SKM-1 treated with dmso at 0.1 percent for 144 hours (cell line): ENCODE measurements at regions not wholly inside any gene's neighbourhood (a gene's known extent, or its start where the extent isn't known, plus 50 kb on each side); places are given as distances from the start of the nearest gene placed in this dataset.

Source experiments
- DNase-seq: peaks from one replicate; lab custom pipeline; 2025; ENCODE audit not compliant: unreplicated experiment; lab: John Stamatoyannopoulos, UW

DNA sequence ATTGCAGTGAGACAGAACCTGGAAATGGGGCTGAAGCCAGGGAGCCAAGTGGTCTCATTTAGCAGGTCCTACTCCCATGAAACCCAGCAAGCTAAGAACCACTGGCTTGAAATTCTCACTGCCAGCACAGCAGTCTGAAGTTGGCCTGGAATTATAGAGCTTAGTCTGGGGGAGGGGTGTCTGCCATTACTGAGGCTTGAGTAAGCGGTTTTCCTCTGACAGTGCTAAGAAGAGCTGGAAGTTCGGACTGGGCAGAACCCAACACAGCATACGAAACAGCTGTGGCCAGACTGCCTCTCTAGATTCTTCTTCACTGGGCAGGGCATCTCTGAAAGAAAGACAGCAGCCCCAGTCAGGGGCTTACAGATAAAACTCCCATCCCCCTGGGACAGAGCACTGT is 305.7 kb upstream of the SETBP1 start:
- no peak for DNase-seq

- DNase-seq, result no peak
Measured at GRCh38 chr18:44386401-44386800, 294.3 kb upstream of the SETBP1 start.

GRCh38 chr18:44388329-44388728 is 292.4 kb upstream of the SETBP1 start:
- DNase-seq, result no peak

DNA sequence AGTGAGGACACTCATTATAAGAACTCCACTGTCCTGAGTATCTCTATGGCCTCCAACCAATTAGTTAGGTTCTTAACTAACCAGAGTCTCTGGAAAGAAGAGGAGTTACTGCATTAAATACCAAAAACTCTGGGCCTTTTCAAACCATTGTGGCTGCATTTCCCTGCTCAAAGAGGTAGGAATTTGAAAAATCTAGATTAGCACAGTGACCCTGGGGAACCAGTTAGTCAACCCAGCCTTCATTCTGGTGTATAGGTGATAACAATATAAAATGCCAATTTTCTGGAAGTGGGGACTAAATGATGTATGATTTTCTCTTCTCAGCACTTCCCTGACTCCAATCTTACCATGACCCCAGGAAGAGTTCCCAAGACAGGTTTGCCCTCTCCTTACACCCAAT is 287.8 kb upstream of the SETBP1 start:
- DNase-seq, result no peak

GRCh38 chr18:44393406-44393805 is 287.3 kb upstream of the SETBP1 start:
- DNase-seq, result no peak

DNA sequence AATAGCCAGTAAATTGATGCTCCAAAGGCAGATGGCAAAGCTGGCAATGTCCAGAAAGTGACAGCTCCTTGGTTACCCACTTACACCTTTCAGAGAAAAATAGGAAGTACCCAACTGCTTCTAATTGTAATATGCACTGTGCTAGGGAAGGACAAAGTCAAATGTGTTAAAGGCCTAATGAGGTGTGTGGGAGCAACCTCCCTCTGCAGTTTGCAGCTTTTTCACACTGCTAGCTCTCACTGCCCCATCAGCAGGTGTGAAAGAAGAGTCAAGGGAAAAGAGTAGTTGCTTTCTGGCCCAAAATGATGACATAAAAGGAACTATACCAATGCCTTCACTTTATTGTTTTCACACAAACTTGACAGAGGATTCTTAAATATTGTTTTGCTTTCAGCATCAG is 284.1 kb upstream of the SETBP1 start:
- no peak for DNase-seq

GRCh38 chr18:44409071-44409470 is 271.6 kb upstream of the SETBP1 start:
- no peak for DNase-seq

DNA sequence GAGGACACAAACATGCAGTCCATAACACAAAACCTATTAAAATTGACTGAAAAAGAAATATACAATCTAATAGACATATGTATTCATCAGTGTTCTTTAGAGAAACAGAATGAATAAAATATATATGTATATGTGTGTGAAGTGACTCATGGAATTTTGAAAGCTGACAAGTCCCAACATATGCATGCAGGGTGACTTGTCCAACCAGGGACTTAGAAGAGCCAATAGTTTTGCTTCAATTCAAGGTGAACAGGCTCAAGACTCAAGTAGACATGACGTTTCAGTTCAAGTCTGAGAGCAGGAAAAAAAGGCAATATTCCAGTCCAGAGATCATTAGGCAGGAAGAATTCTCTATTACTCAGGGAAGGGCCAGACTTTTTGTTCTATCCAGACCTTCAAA is 271.2 kb upstream of the SETBP1 start:
- DNase-seq, result no peak

- DNase-seq, result no peak
Measured at GRCh38 chr18:44410740-44411139, 269.9 kb upstream of the SETBP1 start.

- no peak for DNase-seq
Measured at GRCh38 chr18:44411262-44411905, 269.3 kb upstream of the SETBP1 start.

DNA sequence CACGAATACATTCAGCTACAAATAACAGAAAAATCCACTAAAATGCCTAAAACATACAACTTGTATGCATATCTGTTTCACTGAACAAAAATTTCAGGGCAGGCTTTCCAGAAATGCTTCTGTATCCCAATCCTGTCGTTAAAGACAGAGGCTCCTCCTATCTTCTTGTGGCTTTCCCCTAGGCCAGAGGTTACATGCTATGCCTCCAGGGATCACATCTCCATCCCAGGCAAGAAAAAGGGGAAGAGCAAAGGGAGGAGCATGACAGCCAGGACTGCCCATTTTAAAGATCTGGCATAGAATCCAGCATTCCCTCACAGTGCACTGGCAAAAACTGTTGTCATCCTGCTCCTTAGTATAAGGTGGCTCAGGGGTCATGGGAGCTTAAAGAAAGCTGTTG is 268.7 kb upstream of the SETBP1 start:
- DNase-seq, result no peak

- no peak for DNase-seq
Measured at GRCh38 chr18:44423814-44424644, 256.7 kb upstream of the SETBP1 start.

GRCh38 chr18:44424645-44425035 is 256.0 kb upstream of the SETBP1 start:
- DNase-seq, result no peak

DNA sequence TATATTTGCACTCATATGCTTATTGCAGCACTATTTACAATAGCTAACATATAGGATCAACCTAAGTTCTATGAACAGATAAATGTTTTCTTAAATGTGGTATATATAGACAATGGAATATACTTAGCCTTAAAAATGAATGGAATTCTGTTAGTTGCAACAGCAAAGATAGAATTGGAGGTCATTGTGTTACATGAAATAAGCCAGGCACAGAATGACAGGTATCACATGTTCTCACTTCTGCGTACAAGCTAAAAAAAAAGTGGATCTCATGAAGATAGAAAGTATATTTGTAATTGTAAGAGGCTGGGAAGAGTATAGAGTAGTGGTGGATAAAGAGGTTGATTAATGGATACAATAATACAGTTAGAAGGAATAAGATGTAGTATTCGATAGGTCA is 255.5 kb upstream of the SETBP1 start:
- no peak for DNase-seq

- DNase-seq, result no peak
Measured at GRCh38 chr18:44437603-44438002, 243.1 kb upstream of the SETBP1 start.

- DNase-seq, result no peak
Measured at GRCh38 chr18:44450226-44450625, 230.5 kb upstream of the SETBP1 start.

- DNase-seq, result no peak
Measured at GRCh38 chr18:44452346-44452745, 228.3 kb upstream of the SETBP1 start.

DNA sequence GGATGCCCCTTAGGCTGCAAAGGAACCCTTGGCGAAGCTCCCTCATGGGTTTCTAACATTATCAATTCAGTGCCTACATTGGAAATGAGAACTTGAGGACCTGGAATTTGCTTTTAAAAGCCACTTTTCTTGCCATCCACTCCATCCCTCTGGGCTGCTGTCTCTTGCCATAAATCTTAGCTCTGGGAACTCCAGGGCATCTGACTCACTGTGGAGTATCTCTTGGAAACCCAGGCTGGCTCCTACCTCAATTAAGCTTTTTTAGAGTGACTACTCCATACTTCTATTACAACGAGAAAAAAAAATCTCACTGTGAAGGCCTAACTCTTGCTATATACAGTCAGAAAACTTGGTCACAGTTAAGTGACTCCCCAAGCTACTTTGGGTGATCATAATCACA is 227.2 kb upstream of the SETBP1 start:
- DNase-seq, result no peak

DNA sequence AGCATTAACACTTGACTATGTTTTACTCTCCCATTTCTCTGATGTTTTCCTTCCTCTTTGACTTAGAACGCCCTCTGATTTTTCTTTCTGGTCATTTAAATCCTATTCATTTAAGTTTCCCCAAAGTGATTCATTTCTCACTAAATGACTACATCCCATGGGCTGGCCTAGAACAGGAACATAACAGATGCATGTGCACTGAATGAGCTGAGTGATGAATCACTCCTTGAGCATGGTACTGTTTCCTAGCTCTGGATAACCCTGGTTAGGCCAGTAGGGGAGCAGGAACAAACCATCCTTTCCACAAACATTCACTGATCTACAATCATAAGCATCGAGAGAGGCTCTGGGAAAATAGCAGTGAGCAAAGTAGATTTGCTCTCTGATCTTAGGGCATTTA is 221.9 kb upstream of the SETBP1 start:
- DNase-seq, result no peak

GRCh38 chr18:44464398-44465180 is 216.1 kb upstream of the SETBP1 start:
- no peak for DNase-seq

GRCh38 chr18:44465381-44465841 is 215.3 kb upstream of the SETBP1 start:
- DNase-seq, result no peak

- DNase-seq, result no peak
Measured at GRCh38 chr18:44466997-44467396, 213.7 kb upstream of the SETBP1 start.
